SK-N-SH (cell line): ENCODE measurements at regions not wholly inside any gene's neighbourhood (a gene's known extent, or its start where the extent isn't known, plus 50 kb on each side); places are given as distances from the start of the nearest gene placed in this dataset.

Experiments
- CTCF ChIA-PET: fragments of 300-600, 350-600 bp; formaldehyde crosslinking; extraction: SDS; loops from one replicate; lab custom pipeline; 2021; lab: Yijun Ruan, JAX
- POLR2A ChIA-PET: fragments of 350-600 bp; sonication (Branson Sonifier 250); formaldehyde crosslinking; extraction: SDS; loops from one replicate; lab custom pipeline; 2020; ENCODE audit warnings: antibody characterized with exemption, inconsistent platforms; lab: Yijun Ruan, JAX
- DNase-seq: peaks from one replicate; pipeline ENCODE4 v3.0.0; 2012
- H2AFZ ChIP-seq: fragments of 200-600 bp; sonication (generic); 2 replicates; pipeline ENCODE4 v1.8.1; 2016; ENCODE audit warnings: antibody characterized with exemption, mild to moderate bottlenecking, low read depth
- H3F3A ChIP-seq: fragments of 200-600 bp; sonication (generic); replicated peaks from 2 replicates; pipeline ENCODE3; 2016; ENCODE audit warnings: antibody characterized with exemption, mild to moderate bottlenecking; ENCODE audit not compliant: insufficient read depth
- H3K27ac ChIP-seq, 2 experiments: fragments of 200-500 bp in 1 of 2; fragments of 200-600 bp in 1 of 2; sonication (Bioruptor generic) in 1 of 2; sonication (generic), shearing (Covaris generic) in 1 of 2; 2 replicates each; pipeline versions ENCODE4 v1.5.1 to v1.6.1; 2014 to 2016; ENCODE audit warnings: low read depth in 2 of 2, inconsistent platforms in 1 of 2, low read length in 1 of 2, mild to moderate bottlenecking in 1 of 2, mixed read lengths in 1 of 2
- H3K27me3 ChIP-seq: fragments of 200-600 bp; sonication (generic), shearing (Covaris generic); 2 replicates; pipeline ENCODE4 v1.6.1; 2016; ENCODE audit warnings: mixed run types; ENCODE audit not compliant: insufficient read depth
- H3K36me3 ChIP-seq, 2 experiments: fragments of 200-500 bp in 1 of 2; fragments of 200-600 bp in 1 of 2; sonication (Bioruptor generic) in 1 of 2; sonication (generic) in 1 of 2; replicated peaks in 1 of 2; 2 replicates each; pipeline versions ENCODE3 to v1.5.1; 2014 to 2016; ENCODE audit warnings: low read length in 1 of 2, mild to moderate bottlenecking in 1 of 2; ENCODE audit not compliant: insufficient read depth in 2 of 2, control insufficient read depth in 1 of 2
- H3K4me1 ChIP-seq, 2 experiments: fragments of 200-500 bp in 1 of 2; fragments of 200-600 bp in 1 of 2; sonication (Bioruptor generic) in 1 of 2; sonication (generic), shearing (Covaris generic) in 1 of 2; 2 replicates each; pipeline versions ENCODE4 v1.5.1 to v1.6.1; 2014 to 2016; ENCODE audit warnings: low read depth in 1 of 2, low read length in 1 of 2, mixed run types in 1 of 2; ENCODE audit not compliant: insufficient read depth in 2 of 2, control insufficient read depth in 1 of 2
- H3K4me2 ChIP-seq: fragments of 200-600 bp; sonication (generic), shearing (Covaris generic); 2 replicates; pipeline ENCODE4 v1.6.1; 2017; ENCODE audit warnings: mixed run types
- H3K4me3 ChIP-seq, 2 experiments: fragments of 200-500 bp in 1 of 2; fragments of 200-600 bp in 1 of 2; sonication (Bioruptor generic) in 1 of 2; sonication (generic), shearing (Covaris generic) in 1 of 2; 2 replicates each; pipeline versions ENCODE4 v1.5.1 to v1.8.1; 2014 to 2016; ENCODE audit warnings: low read depth in 2 of 2, inconsistent platforms in 1 of 2, low read length in 1 of 2, mild to moderate bottlenecking in 1 of 2, mixed read lengths in 1 of 2, moderate library complexity in 1 of 2
- H3K79me2 ChIP-seq: fragments of 200-600 bp; sonication (generic); 2 replicates; pipeline ENCODE4 v1.8.1; 2017; ENCODE audit warnings: mild to moderate bottlenecking; ENCODE audit not compliant: insufficient read depth
- H3K9ac ChIP-seq: fragments of 200-600 bp; sonication (generic); 2 replicates; pipeline ENCODE4 v1.6.1; 2017; ENCODE audit warnings: mixed run types
- H3K9me2 ChIP-seq: fragments of 200-600 bp; sonication (generic); 2 replicates; pipeline ENCODE4 v1.6.1; 2017; ENCODE audit warnings: mixed run types
- H3K9me3 ChIP-seq: fragments of 200-600 bp; sonication (generic); 2 replicates; pipeline ENCODE4 v1.6.1; 2017; ENCODE audit warnings: mixed run types, mild to moderate bottlenecking, moderate library complexity
- H4K20me1 ChIP-seq: fragments of 200-600 bp; sonication (generic); 2 replicates; pipeline ENCODE4 v1.6.1; 2017; ENCODE audit warnings: mild to moderate bottlenecking, mixed run types; ENCODE audit not compliant: insufficient read depth
- CHD2 ChIP-seq: fragments of 150-350 bp; IDR thresholded peaks from 2 replicates; pipeline ENCODE4 v1.6.1; 2018; ENCODE audit warnings: low read length; ENCODE audit not compliant: partially characterized antibody
- ELF1 ChIP-seq: IDR thresholded peaks from 2 replicates; pipeline ENCODE4 v1.4.0; 2012
- FOXJ3 ChIP-seq: sonication (generic); formaldehyde crosslinking; IDR thresholded peaks from 2 replicates; pipeline ENCODE4 v1.5.1; 2020; ENCODE audit warnings: mild to moderate bottlenecking, missing genetic modification reagents
- FOXM1 ChIP-seq: IDR thresholded peaks from 2 replicates; pipeline ENCODE4 v1.4.0; 2012; ENCODE audit warnings: low read depth, mild to moderate bottlenecking
- GATA2 ChIP-seq: sonication (generic); formaldehyde crosslinking; IDR thresholded peaks from 2 replicates; pipeline ENCODE4 v1.5.0; 2020; ENCODE audit warnings: mild to moderate bottlenecking, missing genetic modification reagents
- JUND ChIP-seq: IDR thresholded peaks from 2 replicates; pipeline ENCODE4 v1.4.0; 2012
- MAX ChIP-seq: IDR thresholded peaks from 2 replicates; pipeline ENCODE4 v1.4.0; 2012; ENCODE audit warnings: low read depth
- NFIC ChIP-seq: IDR thresholded peaks from 2 replicates; pipeline ENCODE4 v1.4.0; 2012; ENCODE audit warnings: borderline replicate concordance
- NRF1 ChIP-seq: IDR thresholded peaks from 2 replicates; pipeline ENCODE4 v1.6.1; 2012; ENCODE audit warnings: low read depth, mild to moderate bottlenecking, low read length
- RAD21 ChIP-seq: IDR thresholded peaks from 2 replicates; pipeline ENCODE4 v1.6.1; 2012; ENCODE audit warnings: mild to moderate bottlenecking, low read length
- RCOR1 ChIP-seq: fragments of 150-350 bp; IDR thresholded peaks from 2 replicates; pipeline ENCODE4 v1.6.1; 2017; ENCODE audit warnings: antibody characterized with exemption, low read length
- RXRA ChIP-seq: IDR thresholded peaks from 2 replicates; pipeline ENCODE4 v1.4.0; 2012; ENCODE audit warnings: low read depth, mild to moderate bottlenecking, borderline replicate concordance
- SIN3A ChIP-seq: IDR thresholded peaks from 2 replicates; pipeline ENCODE4 v1.6.1; 2012; ENCODE audit warnings: low read depth, mild to moderate bottlenecking, low read length, moderate library complexity, borderline replicate concordance
- TAF1 ChIP-seq: IDR thresholded peaks from 2 replicates; pipeline ENCODE4 v1.6.1; 2012; ENCODE audit warnings: low read depth, mild to moderate bottlenecking, low read length, moderate library complexity, borderline replicate concordance
- TCF12 ChIP-seq: IDR thresholded peaks from 2 replicates; pipeline ENCODE4 v1.4.0; 2012
- YY1 ChIP-seq: IDR thresholded peaks from 2 replicates; pipeline ENCODE4 v1.4.0; 2012; ENCODE audit warnings: low read depth, mild to moderate bottlenecking
- ZBTB33 ChIP-seq: IDR thresholded peaks from 2 replicates; pipeline ENCODE4 v1.4.0; 2012; ENCODE audit warnings: low read depth, borderline replicate concordance
- WGBS: methylation state at CpG from one replicate; pipeline ENCODE4 v1.1.6; 2017; ENCODE audit warnings: low lambda C conversion rate; 5-methylcytosine and 5-hydroxymethylcytosine counted together
- TF ChIP-seq, protein P1 (sequence below): IDR thresholded peaks from 2 replicates; pipeline ENCODE4 v1.6.1; 2012; ENCODE audit warnings: mild to moderate bottlenecking, low read depth, low read length, moderate library complexity

GRCh38 chr3:30505866-30506520 lies 100.4 kb upstream of the TGFBR2 start:
- POLR2A ChIA-PET: no interaction called here

GRCh38 chr3:30508339-30508738 lies 98.1 kb upstream of the TGFBR2 start:
- no peak overlapping the region for H3K4me3 ChIP-seq
- no peaks in the 10 kb centered on the region for H3K36me3 ChIP-seq
- H3K9me2 ChIP-seq: no peaks in the 10 kb centered on the region
- peaks cover 0 to 25% of the 10 kb centered on the region in 2 experiments; a peak in 1 of 4 replicates for H3K4me1 ChIP-seq
- no peaks in the 10 kb centered on the region for H3K79me2 ChIP-seq
- 90% methylated on average over 3 of the region's 3 CpGs for WGBS
- H4K20me1 ChIP-seq: no peaks in the 10 kb centered on the region
- ChIA-PET POLR2A (no interaction called here), CTCF (no interaction called here)
- H3K27ac ChIP-seq: no peak overlapping the region
- peaks cover 20% of the 10 kb centered on the region for H3F3A ChIP-seq
- DNase-seq: no peak
- H3K4me2 ChIP-seq: no peak overlapping the region
- TF ChIP-seq RXRA (no peak), JUND (no peak), ZBTB33 (no peak), CHD2 (no peak), TCF12 (no peak), ELF1 (no peak), FOXJ3 (CRISPR knock-in tag) (no peak), MAX (no peak), GATA2 (CRISPR knock-in tag) (no peak), RCOR1 (no peak), TAF1 (no peak)
- TF ChIP-seq, protein P1, sequence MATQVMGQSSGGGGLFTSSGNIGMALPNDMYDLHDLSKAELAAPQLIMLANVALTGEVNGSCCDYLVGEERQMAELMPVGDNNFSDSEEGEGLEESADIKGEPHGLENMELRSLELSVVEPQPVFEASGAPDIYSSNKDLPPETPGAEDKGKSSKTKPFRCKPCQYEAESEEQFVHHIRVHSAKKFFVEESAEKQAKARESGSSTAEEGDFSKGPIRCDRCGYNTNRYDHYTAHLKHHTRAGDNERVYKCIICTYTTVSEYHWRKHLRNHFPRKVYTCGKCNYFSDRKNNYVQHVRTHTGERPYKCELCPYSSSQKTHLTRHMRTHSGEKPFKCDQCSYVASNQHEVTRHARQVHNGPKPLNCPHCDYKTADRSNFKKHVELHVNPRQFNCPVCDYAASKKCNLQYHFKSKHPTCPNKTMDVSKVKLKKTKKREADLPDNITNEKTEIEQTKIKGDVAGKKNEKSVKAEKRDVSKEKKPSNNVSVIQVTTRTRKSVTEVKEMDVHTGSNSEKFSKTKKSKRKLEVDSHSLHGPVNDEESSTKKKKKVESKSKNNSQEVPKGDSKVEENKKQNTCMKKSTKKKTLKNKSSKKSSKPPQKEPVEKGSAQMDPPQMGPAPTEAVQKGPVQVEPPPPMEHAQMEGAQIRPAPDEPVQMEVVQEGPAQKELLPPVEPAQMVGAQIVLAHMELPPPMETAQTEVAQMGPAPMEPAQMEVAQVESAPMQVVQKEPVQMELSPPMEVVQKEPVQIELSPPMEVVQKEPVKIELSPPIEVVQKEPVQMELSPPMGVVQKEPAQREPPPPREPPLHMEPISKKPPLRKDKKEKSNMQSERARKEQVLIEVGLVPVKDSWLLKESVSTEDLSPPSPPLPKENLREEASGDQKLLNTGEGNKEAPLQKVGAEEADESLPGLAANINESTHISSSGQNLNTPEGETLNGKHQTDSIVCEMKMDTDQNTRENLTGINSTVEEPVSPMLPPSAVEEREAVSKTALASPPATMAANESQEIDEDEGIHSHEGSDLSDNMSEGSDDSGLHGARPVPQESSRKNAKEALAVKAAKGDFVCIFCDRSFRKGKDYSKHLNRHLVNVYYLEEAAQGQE: no peak
- TF ChIP-seq, all 33 proteins: peak for 0
- H3K9me3 ChIP-seq: no peaks in the 10 kb centered on the region
- no peak overlapping the region for H3K9ac ChIP-seq
- H2AFZ ChIP-seq: no peak overlapping the region
- H3K27me3 ChIP-seq: no peaks in the 10 kb centered on the region

More at GRCh38 chr3:30505866-30506520, 100.4 kb upstream of the TGFBR2 start:
- no peaks in the 10 kb centered on the region for H3K9me2 ChIP-seq
- CTCF ChIA-PET: no interaction called here
- H3K4me3 ChIP-seq: no peak overlapping the region
- no peaks in the 10 kb centered on the region for H3K9me3 ChIP-seq
- H3K27ac ChIP-seq: no peak overlapping the region
- H3F3A ChIP-seq: peaks cover 7% of the 10 kb centered on the region
- no peak overlapping the region for H3K4me2 ChIP-seq
- H3K9ac ChIP-seq: no peak overlapping the region
- H3K27me3 ChIP-seq: no peaks in the 10 kb centered on the region
- 81% methylated on average over 6 of the region's 6 CpGs for WGBS
- no peak for DNase-seq
- no peaks in the 10 kb centered on the region for H4K20me1 ChIP-seq
- no peak for TF ChIP-seq RAD21
- TF ChIP-seq NRF1: no peak
- TF ChIP-seq NFIC: no peak
- TF ChIP-seq SIN3A: no peak
- TF ChIP-seq FOXM1: no peak
- no peak for TF ChIP-seq YY1
- H2AFZ ChIP-seq: no peak overlapping the region
- H3K36me3 ChIP-seq: no peaks in the 10 kb centered on the region
- no peaks in the 10 kb centered on the region for H3K79me2 ChIP-seq
- peaks cover 0 to 6% of the 10 kb centered on the region in 2 experiments; a peak in 1 of 4 replicates for H3K4me1 ChIP-seq
